Thyroid gland (tissue), 4 donors: ENCODE measurements at regions not wholly inside any gene's neighbourhood (a gene's known extent, or its start where the extent isn't known, plus 50 kb on each side); places are given as distances from the start of the nearest gene placed in this dataset.

Experiments
- CTCF ChIP-seq, 6 experiments: fragments of 200-600 bp in 3 of 6; fragments of 450-650 bp in 3 of 6; sonication (generic) in 3 of 6; IDR thresholded peaks; one replicate each; pipeline ENCODE4 v1.5.1; 2016 to 2019; ENCODE audit warnings: antibody characterized with exemption in 6 of 6, mild to moderate bottlenecking in 2 of 6, inconsistent platforms in 1 of 6, moderate library complexity in 1 of 6
- POLR2A ChIP-seq, 2 donors: fragments of 450-650 bp; IDR thresholded peaks; one replicate each; pipeline ENCODE4 v1.6.1; 2017; ENCODE audit warnings: antibody characterized with exemption in 2 of 2, mild to moderate bottlenecking in 2 of 2, moderate library complexity in 1 of 2

- TF ChIP-seq CTCF (IDR thresholded peaks at IDR 0.05) (no peak), POLR2A (IDR thresholded peaks at IDR 0.05) (no peak)
Measured at GRCh38 chr3:4218456-4219226, 84.5 kb upstream of the SETMAR start.
